Cardiac muscle cell (in vitro differentiated cells and primary cell): ENCODE measurements at regions not wholly inside any gene's neighbourhood (a gene's known extent, or its start where the extent isn't known, plus 50 kb on each side); places are given as distances from the start of the nearest gene placed in this dataset.
"Not testable (repeated sequence)": the region's sequence is repeated elsewhere in the genome, so short reads cannot be mapped to it uniquely, and the experiment has no call there.

Source experiments
- DNase-seq, 2 donors: peaks; one replicate each; pipeline versions ENCODE4 v3.0.0 to v3.0.0-alpha.2; 2010 to 2017; ENCODE audit warnings: low read depth in 1 of 2, low spot score in 1 of 2
- H3K27ac ChIP-seq: fragments of 200-600 bp; sonication (generic); 2 replicates; pipeline ENCODE4 v1.5.1; 2016
- H3K27me3 ChIP-seq: fragments of 200-600 bp; sonication (generic); 2 replicates; pipeline ENCODE4 v1.6.0; 2016; ENCODE audit warnings: control low read depth
- H3K36me3 ChIP-seq: fragments of 200-600 bp; sonication (generic); 2 replicates; pipeline ENCODE4 v1.5.1; 2016; ENCODE audit warnings: control low read depth
- H3K4me1 ChIP-seq: fragments of 200-600 bp; sonication (generic); 2 replicates; pipeline ENCODE4 v1.8.1; 2017; ENCODE audit warnings: low read depth, mild to moderate bottlenecking, mixed run types
- H3K4me3 ChIP-seq: fragments of 200-600 bp; sonication (generic); 2 replicates; pipeline ENCODE4 v1.5.1; 2016; ENCODE audit warnings: mild to moderate bottlenecking
- H3K9me3 ChIP-seq: fragments of 200-600 bp; sonication (generic); 2 replicates; pipeline ENCODE4 v1.5.1; 2017; ENCODE audit warnings: low read depth, mild to moderate bottlenecking, control low read depth
- TF ChIP-seq, protein P1 (sequence below): IDR thresholded peaks from 2 replicates; pipeline ENCODE4 v1.5.1; 2012; ENCODE audit warnings: low read depth, mild to moderate bottlenecking, low read length

GRCh38 chr5:142239394-142240159 lies 85.2 kb downstream of the SPRY4 start:
- TF ChIP-seq, protein P1, sequence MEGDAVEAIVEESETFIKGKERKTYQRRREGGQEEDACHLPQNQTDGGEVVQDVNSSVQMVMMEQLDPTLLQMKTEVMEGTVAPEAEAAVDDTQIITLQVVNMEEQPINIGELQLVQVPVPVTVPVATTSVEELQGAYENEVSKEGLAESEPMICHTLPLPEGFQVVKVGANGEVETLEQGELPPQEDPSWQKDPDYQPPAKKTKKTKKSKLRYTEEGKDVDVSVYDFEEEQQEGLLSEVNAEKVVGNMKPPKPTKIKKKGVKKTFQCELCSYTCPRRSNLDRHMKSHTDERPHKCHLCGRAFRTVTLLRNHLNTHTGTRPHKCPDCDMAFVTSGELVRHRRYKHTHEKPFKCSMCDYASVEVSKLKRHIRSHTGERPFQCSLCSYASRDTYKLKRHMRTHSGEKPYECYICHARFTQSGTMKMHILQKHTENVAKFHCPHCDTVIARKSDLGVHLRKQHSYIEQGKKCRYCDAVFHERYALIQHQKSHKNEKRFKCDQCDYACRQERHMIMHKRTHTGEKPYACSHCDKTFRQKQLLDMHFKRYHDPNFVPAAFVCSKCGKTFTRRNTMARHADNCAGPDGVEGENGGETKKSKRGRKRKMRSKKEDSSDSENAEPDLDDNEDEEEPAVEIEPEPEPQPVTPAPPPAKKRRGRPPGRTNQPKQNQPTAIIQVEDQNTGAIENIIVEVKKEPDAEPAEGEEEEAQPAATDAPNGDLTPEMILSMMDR, result no peak
- Histone ChIP-seq H3K4me3 (no peak overlapping the region), H3K9me3 (no peaks in the 10 kb centered on the region), H3K4me1 (no peaks in the 10 kb centered on the region), H3K27me3 (no peaks in the 10 kb centered on the region), H3K27ac (no peak overlapping the region), H3K36me3 (no peaks in the 10 kb centered on the region)
- peak in 1 of 2 donors; percentile 20 for DNase-seq

GRCh38 chr5:142237707-142238106 lies 87.1 kb downstream of the SPRY4 start:
- TF ChIP-seq, protein P1, result no peak
- H3K4me1 ChIP-seq, result no peaks in the 10 kb centered on the region
- no peaks in the 10 kb centered on the region for H3K27me3 ChIP-seq

GRCh38 chr5:142236673-142237290 lies 88.0 kb downstream of the SPRY4 start:
- H3K4me3 ChIP-seq, H3K27ac ChIP-seq, DNase-seq, H3K36me3 ChIP-seq, H3K9me3 ChIP-seq, H3K4me1 ChIP-seq, H3K27me3 ChIP-seq: not testable (repeated sequence)

More at GRCh38 chr5:142237707-142238106, 87.1 kb downstream of the SPRY4 start:
- H3K36me3 ChIP-seq, result no peaks in the 10 kb centered on the region
- no peaks in the 10 kb centered on the region for H3K9me3 ChIP-seq
- H3K27ac ChIP-seq, result no peak overlapping the region
- no peak for DNase-seq
- no peak overlapping the region for H3K4me3 ChIP-seq

DNA sequence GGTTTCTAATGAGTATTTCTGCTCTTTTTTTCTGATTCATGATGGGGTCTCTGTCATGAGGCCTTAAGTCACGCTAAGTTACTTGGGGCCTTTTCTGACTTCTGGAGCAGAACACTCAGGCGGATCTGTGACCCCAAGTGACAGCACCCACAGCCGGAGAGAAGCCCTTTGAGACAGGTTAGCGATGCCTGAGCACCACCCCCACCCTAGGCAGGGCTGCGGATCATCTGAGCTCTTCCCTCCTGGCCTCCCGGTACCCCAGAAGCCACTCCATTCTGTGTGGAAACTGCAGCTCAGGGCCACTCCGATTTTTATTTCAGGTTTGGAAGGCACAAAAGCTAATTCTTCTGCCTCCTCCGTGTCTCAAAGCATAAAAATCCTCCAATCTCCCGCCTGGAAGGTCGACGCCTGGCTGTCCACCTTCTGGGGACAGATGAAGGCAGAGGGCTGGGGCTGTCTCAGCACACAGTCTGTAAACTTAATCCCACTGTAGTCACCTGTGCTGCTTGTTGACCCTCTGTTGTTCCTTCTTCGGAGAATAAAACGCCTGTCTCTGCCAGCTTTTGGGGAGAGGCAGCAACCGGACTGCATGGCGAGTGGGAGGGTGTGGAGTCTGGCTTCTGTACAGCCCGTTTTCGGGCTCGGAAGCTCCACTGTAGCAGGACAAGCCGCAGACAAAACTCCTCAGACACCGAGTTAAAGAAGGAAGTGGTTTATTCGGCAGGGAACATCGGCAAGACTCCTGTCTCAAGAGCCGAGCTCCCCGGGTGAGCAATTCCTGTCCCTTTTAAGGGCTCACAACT lies 88.8 kb downstream of the SPRY4 start:
- TF ChIP-seq, protein P1, result no peak

GRCh38 chr5:142235050-142235797 lies 89.6 kb downstream of the SPRY4 start:
- Histone ChIP-seq H3K27ac (no peak overlapping the region), H3K4me1 (no peaks in the 10 kb centered on the region), H3K9me3 (no peaks in the 10 kb centered on the region), H3K27me3 (no peaks in the 10 kb centered on the region), H3K4me3 (no peak overlapping the region), H3K36me3 (no peaks in the 10 kb centered on the region)
- no peak for DNase-seq
- TF ChIP-seq, protein P1, result no peak

More for the DNA sequence above, 88.8 kb downstream of the SPRY4 start:
- Histone ChIP-seq H3K4me1 (no peaks in the 10 kb centered on the region), H3K4me3 (no peak overlapping the region), H3K9me3 (no peaks in the 10 kb centered on the region), H3K27ac (no peak overlapping the region), H3K36me3 (no peaks in the 10 kb centered on the region), H3K27me3 (no peaks in the 10 kb centered on the region)
- no peak for DNase-seq
